ENCODE measurements at regions not wholly inside any gene's neighbourhood (a gene's known extent, or its start where the extent isn't known, plus 50 kb on each side); places are given as distances from the start of the nearest gene placed in this dataset.

- no peaks in the 10 kb centered on the region for H3K36me3 Mint-ChIP-seq (ENCODE audit: low read depth, unreplicated experiment)
- H3K4me3 Mint-ChIP-seq (ENCODE audit: unreplicated experiment) = no peak overlapping the region
- H3K4me1 Mint-ChIP-seq (ENCODE audit: unreplicated experiment) = no peaks in the 10 kb centered on the region
- TF ChIP-seq CTCF (IDR thresholded peaks at IDR 0.05; ENCODE audit: unreplicated experiment) = no peak
- no peak for DNase-seq (ENCODE audit: low spot score)
- H3K27me3 Mint-ChIP-seq (ENCODE audit: unreplicated experiment) = no peaks in the 10 kb centered on the region
- no peaks in the 10 kb centered on the region for H3K9me3 Mint-ChIP-seq (ENCODE audit: unreplicated experiment)
- no peak overlapping the region for H3K27ac Mint-ChIP-seq (ENCODE audit: unreplicated experiment)
Measured at GRCh38 chr18:51848702-51849101, 491.3 kb upstream of the DCC start.

GRCh38 chr18:51852681-51853080 lies 487.3 kb upstream of the DCC start:
- Mint-ChIP-seq H3K27me3 (ENCODE audit: unreplicated experiment) (peaks cover 3% of the 10 kb centered on the region), H3K36me3 (ENCODE audit: low read depth, unreplicated experiment) (no peaks in the 10 kb centered on the region), H3K27ac (ENCODE audit: unreplicated experiment) (no peak overlapping the region), H3K9me3 (ENCODE audit: unreplicated experiment) (no peaks in the 10 kb centered on the region), H3K4me1 (ENCODE audit: unreplicated experiment) (no peaks in the 10 kb centered on the region), H3K4me3 (ENCODE audit: unreplicated experiment) (no peak overlapping the region)
- no peak for TF ChIP-seq CTCF (IDR thresholded peaks at IDR 0.05; ENCODE audit: unreplicated experiment)
- DNase-seq (ENCODE audit: low spot score) = no peak

- Mint-ChIP-seq H3K27ac (ENCODE audit: unreplicated experiment) (no peak overlapping the region), H3K4me1 (ENCODE audit: unreplicated experiment) (no peaks in the 10 kb centered on the region), H3K36me3 (ENCODE audit: low read depth, unreplicated experiment) (no peaks in the 10 kb centered on the region), H3K9me3 (ENCODE audit: unreplicated experiment) (no peaks in the 10 kb centered on the region), H3K4me3 (ENCODE audit: unreplicated experiment) (no peak overlapping the region), H3K27me3 (ENCODE audit: unreplicated experiment) (peaks cover 3% of the 10 kb centered on the region)
- DNase-seq (ENCODE audit: low spot score) = no peak
- no peak for TF ChIP-seq CTCF (IDR thresholded peaks at IDR 0.05; ENCODE audit: unreplicated experiment)
Measured at GRCh38 chr18:51857989-51858388, 482.0 kb upstream of the DCC start.

- no peaks in the 10 kb centered on the region for H3K27me3 Mint-ChIP-seq (ENCODE audit: unreplicated experiment)
- DNase-seq (ENCODE audit: low spot score) = no peak
- TF ChIP-seq CTCF (IDR thresholded peaks at IDR 0.05; ENCODE audit: unreplicated experiment) = no peak
- no peak overlapping the region for H3K4me3 Mint-ChIP-seq (ENCODE audit: unreplicated experiment)
- no peak overlapping the region for H3K27ac Mint-ChIP-seq (ENCODE audit: unreplicated experiment)
- H3K4me1 Mint-ChIP-seq (ENCODE audit: unreplicated experiment) = no peaks in the 10 kb centered on the region
- H3K9me3 Mint-ChIP-seq (ENCODE audit: unreplicated experiment) = no peaks in the 10 kb centered on the region
- no peaks in the 10 kb centered on the region for H3K36me3 Mint-ChIP-seq (ENCODE audit: low read depth, unreplicated experiment)
Measured at GRCh38 chr18:51861046-51861445, 479.0 kb upstream of the DCC start.

- Mint-ChIP-seq H3K4me3 (ENCODE audit: unreplicated experiment) (no peak overlapping the region), H3K27me3 (ENCODE audit: unreplicated experiment) (no peaks in the 10 kb centered on the region), H3K9me3 (ENCODE audit: unreplicated experiment) (no peaks in the 10 kb centered on the region), H3K4me1 (ENCODE audit: unreplicated experiment) (no peaks in the 10 kb centered on the region), H3K27ac (ENCODE audit: unreplicated experiment) (no peak overlapping the region), H3K36me3 (ENCODE audit: low read depth, unreplicated experiment) (no peaks in the 10 kb centered on the region)
- TF ChIP-seq CTCF (IDR thresholded peaks at IDR 0.05; ENCODE audit: unreplicated experiment) = no peak
- no peak for DNase-seq (ENCODE audit: low spot score)
Measured at GRCh38 chr18:51862051-51862715, 477.8 kb upstream of the DCC start.

Measured in endothelial cell (in vitro differentiated cells).